Esophagus squamous epithelium (tissue), 4 donors: ENCODE measurements at regions not wholly inside any gene's neighbourhood (a gene's known extent, or its start where the extent isn't known, plus 50 kb on each side); places are given as distances from the start of the nearest gene placed in this dataset.

Source experiments
- POLR2A ChIP-seq, 4 donors: fragments of 450-650 bp; IDR thresholded peaks; one replicate each; pipeline ENCODE4 v1.6.1; 2017; ENCODE audit warnings: antibody characterized with exemption in 4 of 4, mild to moderate bottlenecking in 4 of 4, moderate library complexity in 3 of 4
- TF ChIP-seq, protein P1 (sequence below), 6 experiments: fragments of 450-650 bp in 4 of 6; fragments of 200-600 bp in 2 of 6; sonication (generic) in 2 of 6; IDR thresholded peaks; one replicate each; pipeline ENCODE4 v1.5.1; 2016 to 2019; ENCODE audit warnings: antibody characterized with exemption in 6 of 6, mild to moderate bottlenecking in 4 of 6, moderate library complexity in 4 of 6

DNA sequence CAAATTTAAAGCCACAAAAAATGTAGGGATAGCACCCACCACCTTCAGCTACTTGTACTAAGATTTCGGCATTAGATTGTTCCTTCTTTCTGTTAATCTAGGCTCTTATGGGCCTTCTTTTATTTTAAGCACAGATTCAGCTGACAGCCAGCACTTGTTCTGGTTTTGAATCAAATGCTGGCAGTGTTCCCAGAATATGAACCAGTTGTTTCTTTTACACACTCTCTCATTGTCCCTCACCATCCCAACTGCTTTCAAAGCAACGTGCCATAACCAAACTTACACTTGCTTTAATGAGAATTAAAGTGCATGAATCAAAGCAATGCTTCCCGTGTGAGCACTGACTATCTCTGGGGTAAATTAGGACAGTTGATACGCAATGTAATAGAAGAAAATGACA is 744.5 kb upstream of the FAM241A start:
- TF ChIP-seq, protein P1, sequence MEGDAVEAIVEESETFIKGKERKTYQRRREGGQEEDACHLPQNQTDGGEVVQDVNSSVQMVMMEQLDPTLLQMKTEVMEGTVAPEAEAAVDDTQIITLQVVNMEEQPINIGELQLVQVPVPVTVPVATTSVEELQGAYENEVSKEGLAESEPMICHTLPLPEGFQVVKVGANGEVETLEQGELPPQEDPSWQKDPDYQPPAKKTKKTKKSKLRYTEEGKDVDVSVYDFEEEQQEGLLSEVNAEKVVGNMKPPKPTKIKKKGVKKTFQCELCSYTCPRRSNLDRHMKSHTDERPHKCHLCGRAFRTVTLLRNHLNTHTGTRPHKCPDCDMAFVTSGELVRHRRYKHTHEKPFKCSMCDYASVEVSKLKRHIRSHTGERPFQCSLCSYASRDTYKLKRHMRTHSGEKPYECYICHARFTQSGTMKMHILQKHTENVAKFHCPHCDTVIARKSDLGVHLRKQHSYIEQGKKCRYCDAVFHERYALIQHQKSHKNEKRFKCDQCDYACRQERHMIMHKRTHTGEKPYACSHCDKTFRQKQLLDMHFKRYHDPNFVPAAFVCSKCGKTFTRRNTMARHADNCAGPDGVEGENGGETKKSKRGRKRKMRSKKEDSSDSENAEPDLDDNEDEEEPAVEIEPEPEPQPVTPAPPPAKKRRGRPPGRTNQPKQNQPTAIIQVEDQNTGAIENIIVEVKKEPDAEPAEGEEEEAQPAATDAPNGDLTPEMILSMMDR (IDR thresholded peaks at IDR 0.05): no peak
- no peak for TF ChIP-seq POLR2A (IDR thresholded peaks at IDR 0.05)
